ENCODE measurements at regions not wholly inside any gene's neighbourhood (a gene's known extent, or its start where the extent isn't known, plus 50 kb on each side); places are given as distances from the start of the nearest gene placed in this dataset.

GRCh38 chr21:38658511-38658910 is 147.2 kb upstream of the ETS2 start:
- H3K27ac ChIP-seq, result no peak overlapping the region
- TF ChIP-seq ZFX (IDR thresholded peaks at IDR 0.05; ENCODE audit: borderline replicate concordance), result no peak
- no peak for TF ChIP-seq CTCF (IDR thresholded peaks at IDR 0.05)

- TF ChIP-seq ZFX (IDR thresholded peaks at IDR 0.05; ENCODE audit: borderline replicate concordance) (no peak), CTCF (IDR thresholded peaks at IDR 0.05) (no peak)
- H3K27ac ChIP-seq, result no peak overlapping the region
Measured at GRCh38 chr21:38659936-38660332, 145.8 kb upstream of the ETS2 start.

GRCh38 chr21:38660333-38661196 is 145.2 kb upstream of the ETS2 start:
- no peak overlapping the region for H3K27ac ChIP-seq

GRCh38 chr21:38661197-38661871 is 144.4 kb upstream of the ETS2 start:
- TF ChIP-seq ZFX (IDR thresholded peaks at IDR 0.05; ENCODE audit: borderline replicate concordance) (no peak), CTCF (IDR thresholded peaks at IDR 0.05) (no peak)
- no peak overlapping the region for H3K27ac ChIP-seq

More at GRCh38 chr21:38660333-38661196, 145.2 kb upstream of the ETS2 start:
- no peak for TF ChIP-seq ZFX (IDR thresholded peaks at IDR 0.05; ENCODE audit: borderline replicate concordance)

- TF ChIP-seq CTCF (IDR thresholded peaks at IDR 0.05), result no peak
- TF ChIP-seq ZFX (IDR thresholded peaks at IDR 0.05; ENCODE audit: borderline replicate concordance), result no peak
- H3K27ac ChIP-seq, result no peak overlapping the region
Measured at GRCh38 chr21:38661889-38662568, 143.7 kb upstream of the ETS2 start.

- TF ChIP-seq ZFX (IDR thresholded peaks at IDR 0.05; ENCODE audit: borderline replicate concordance), result no peak
- TF ChIP-seq CTCF (IDR thresholded peaks at IDR 0.05), result no peak
- no peak overlapping the region for H3K27ac ChIP-seq
Measured at GRCh38 chr21:38663282-38663681, 142.4 kb upstream of the ETS2 start.

GRCh38 chr21:38664315-38664714 is 141.4 kb upstream of the ETS2 start:
- TF ChIP-seq ZFX (IDR thresholded peaks at IDR 0.05; ENCODE audit: borderline replicate concordance) (no peak), CTCF (IDR thresholded peaks at IDR 0.05) (no peak)

More at GRCh38 chr21:38664315-38664714, 141.4 kb upstream of the ETS2 start:
- H3K27ac ChIP-seq, result no peak overlapping the region
